HG03575 (cell line): ENCODE measurements at regions not wholly inside any gene's neighbourhood (a gene's known extent, or its start where the extent isn't known, plus 50 kb on each side); places are given as distances from the start of the nearest gene placed in this dataset.

Source experiments
- ATAC-seq: cut with Tn5 transposase; IDR thresholded peaks from one replicate; pipeline ENCODE4 v1.9.1; 2021; ENCODE audit not compliant: unreplicated experiment, insufficient number of reproducible peaks, low FRiP score; ENCODE audit errors: extremely low read depth

DNA sequence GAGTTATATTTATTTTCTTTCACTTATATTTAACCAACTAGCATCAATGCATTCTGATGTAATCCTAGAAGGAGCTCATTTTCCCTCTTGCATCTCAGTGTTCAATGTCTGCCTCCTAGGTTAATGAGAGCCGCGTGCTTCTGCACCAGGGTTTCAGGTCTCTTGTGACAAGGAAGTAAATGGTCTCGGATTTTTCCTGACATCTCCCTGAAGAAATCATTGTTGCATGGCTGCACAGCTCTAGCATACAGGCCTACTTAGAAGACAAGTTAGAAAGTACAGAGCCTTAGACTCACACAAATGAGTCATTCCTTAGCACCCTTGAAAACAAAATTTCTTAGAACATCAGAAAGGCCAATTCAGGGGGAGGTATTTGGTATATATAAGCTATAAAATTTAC lies 57.2 kb upstream of the KLF12 start:
- no peak for ATAC-seq

DNA sequence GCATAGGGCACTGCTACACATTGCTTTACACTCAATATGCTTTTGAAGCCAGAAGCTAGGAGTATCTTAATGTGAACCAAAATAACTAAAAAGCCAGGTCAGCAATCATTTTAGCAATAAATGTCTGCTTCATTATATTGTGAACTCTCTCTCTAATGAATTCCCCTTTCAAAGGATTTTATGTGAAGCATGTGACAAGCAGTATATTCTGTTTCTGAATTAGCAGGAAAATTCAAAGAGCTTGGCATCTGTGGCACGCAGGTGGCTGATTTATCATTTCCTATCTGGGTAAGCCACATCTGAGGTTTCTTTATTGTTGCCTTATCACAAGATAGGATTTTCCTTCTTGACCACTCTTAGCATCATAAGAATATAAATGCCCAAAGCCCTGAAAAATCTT lies 56.8 kb upstream of the KLF12 start:
- no peak for ATAC-seq

DNA sequence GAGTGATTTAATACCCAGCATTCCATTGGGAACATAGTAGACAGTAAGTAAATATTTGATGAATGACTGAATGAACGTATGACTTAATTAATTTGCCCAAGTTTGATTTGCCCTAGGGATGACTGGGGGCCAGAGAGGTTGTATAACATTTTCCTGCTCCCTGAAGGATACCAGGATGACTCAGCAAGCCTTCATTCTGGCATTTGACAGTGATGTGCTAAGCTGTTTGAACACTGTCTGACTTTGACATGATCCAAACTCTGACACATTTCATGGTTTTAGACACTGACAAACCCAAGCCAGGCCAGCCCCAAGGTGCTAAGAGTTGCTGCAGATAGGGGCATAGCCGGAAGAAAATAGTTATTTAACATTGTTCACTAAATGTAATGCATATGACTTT lies 53.4 kb upstream of the KLF12 start:
- ATAC-seq = no peak

DNA sequence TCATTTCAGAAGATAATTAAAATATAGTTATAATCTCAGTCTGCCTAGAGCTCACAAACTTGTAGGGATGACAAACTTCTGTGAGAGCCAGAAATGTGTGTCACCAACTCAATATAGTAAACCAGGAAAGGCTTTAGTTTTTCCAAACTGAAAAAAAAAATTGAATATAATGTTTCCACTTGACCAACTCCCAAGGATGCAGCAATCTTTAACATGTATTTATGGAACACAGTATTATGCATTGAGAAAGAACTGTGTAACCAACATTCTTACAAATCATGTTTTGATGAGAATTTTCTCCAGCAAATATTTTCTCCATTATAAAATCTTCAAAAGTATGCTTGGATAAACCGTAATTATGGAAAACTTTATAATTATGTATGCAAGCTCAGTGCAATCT lies 50.1 kb upstream of the KLF12 start:
- no peak for ATAC-seq
